GM12878 (cell line): ENCODE measurements at regions not wholly inside any gene's neighbourhood (a gene's known extent, or its start where the extent isn't known, plus 50 kb on each side); places are given as distances from the start of the nearest gene placed in this dataset.

Experiments
- ATAC-seq: fragments of 200-7000 bp; cut with Tn5 transposase; 3 replicates; pipeline ENCODE4 v1.9.1; 2020; ENCODE audit warnings: mild to moderate bottlenecking, moderate library complexity
- BruUV-seq: library from RNA; stranded (reverse); fragments of 400-500 nt; replicated peaks from 2 replicates; lab custom pipeline; 2021; lab: Mats Ljungman, UMichigan
- CTCF ChIA-PET: fragments of 300-600 bp; sonication (Branson Sonifier 250); formaldehyde crosslinking; extraction: SDS; loops from one replicate; lab custom pipeline; 2021; ENCODE audit warnings: inconsistent platforms; lab: Yijun Ruan, JAX
- POLR2A ChIA-PET: fragments of 350-600 bp; formaldehyde crosslinking; extraction: SDS; loops from one replicate; lab custom pipeline; 2021; ENCODE audit warnings: inconsistent platforms; lab: Charles Lee
- RAD21 ChIA-PET: fragments of 300-600 bp; sonication (Branson Sonifier 250); formaldehyde crosslinking; loops from one replicate; lab custom pipeline; 2023; ENCODE audit warnings: antibody characterized with exemption; ENCODE audit not compliant: unreplicated experiment; lab: Charles Lee
- SMC1A ChIA-PET: fragments of 300-600 bp; sonication (Branson Sonifier 250); formaldehyde crosslinking; loops from one replicate; lab custom pipeline; 2023; ENCODE audit not compliant: unreplicated experiment, uncharacterized antibody; lab: Charles Lee
- DNase-seq: peaks from one replicate; pipeline ENCODE4 v3.0.0-alpha.2; 2011; ENCODE audit warnings: low read depth, low spot score
- FAIRE-seq: peaks from 3 replicates; lab custom pipeline; 2011; peaks lifted over from hg19 to GRCh38; lab: Jason Lieb, UNC
- H2AFZ ChIP-seq: 2 replicates; pipeline ENCODE4 v1.6.0; 2011; ENCODE audit warnings: low read depth, low read length, control low read depth; ENCODE audit not compliant: control insufficient read depth
- H3K27ac ChIP-seq: 2 replicates; pipeline ENCODE4 v1.5.1; 2011; ENCODE audit warnings: control low read depth; ENCODE audit not compliant: control insufficient read depth, insufficient read depth
- H3K27me3 ChIP-seq, 2 experiments: replicated peaks in 1 of 2; 2 replicates each; pipeline versions ENCODE4 v1.6.0 to v1.6.1; 2011; ENCODE audit warnings: low read length in 1 of 2; ENCODE audit not compliant: control insufficient read depth in 2 of 2, insufficient read depth in 2 of 2
- H3K36me3 ChIP-seq, 2 experiments: 2 replicates each; pipeline ENCODE4 v1.5.1; 2011; ENCODE audit warnings: low read length in 1 of 2; ENCODE audit not compliant: control insufficient read depth in 2 of 2, insufficient read depth in 2 of 2
- H3K4me1 ChIP-seq: 2 replicates; pipeline ENCODE4 v1.6.1; 2011; ENCODE audit warnings: mild to moderate bottlenecking, low read length, moderate library complexity, mixed read lengths; ENCODE audit not compliant: control insufficient read depth, insufficient read depth
- H3K4me2 ChIP-seq: 2 replicates; pipeline ENCODE4 v1.6.0; 2011; ENCODE audit warnings: control low read depth; ENCODE audit not compliant: control insufficient read depth, insufficient read depth
- H3K4me3 ChIP-seq: fragments of 200-600 bp; sonication (generic); 2 replicates; pipeline ENCODE4 v1.5.1; 2016
- H3K79me2 ChIP-seq: 2 replicates; pipeline ENCODE4 v1.6.0; 2011; ENCODE audit warnings: low read length; ENCODE audit not compliant: control insufficient read depth, insufficient read depth
- H3K9ac ChIP-seq: 2 replicates; pipeline ENCODE4 v1.8.0; 2011; ENCODE audit warnings: low read length, control low read depth, mixed read lengths; ENCODE audit not compliant: control insufficient read depth, insufficient read depth
- H3K9me3 ChIP-seq: replicated peaks from 3 replicates; pipeline ENCODE4 v1.5.1; 2011; ENCODE audit warnings: mild to moderate bottlenecking, low read length; ENCODE audit not compliant: control insufficient read depth, insufficient read depth
- H4K20me1 ChIP-seq: 2 replicates; pipeline ENCODE4 v1.6.0; 2011; ENCODE audit not compliant: control insufficient read depth, insufficient read depth
- ATF2 ChIP-seq: IDR thresholded peaks from 2 replicates; pipeline ENCODE4 v1.6.1; 2012; ENCODE audit warnings: low read length, inconsistent platforms
- ATF7 ChIP-seq: fragments of 450-650 bp; IDR thresholded peaks from 2 replicates; pipeline ENCODE4 v1.6.1; 2016; ENCODE audit warnings: low read depth, mild to moderate bottlenecking
- CREM ChIP-seq: IDR thresholded peaks from 2 replicates; pipeline ENCODE4 v1.6.1; 2014; ENCODE audit warnings: antibody characterized with exemption, low read depth
- HCFC1 ChIP-seq: fragments of 150-350 bp; IDR thresholded peaks from 2 replicates; pipeline ENCODE4 v1.6.1; 2014; ENCODE audit warnings: low read length
- KDM1A ChIP-seq: fragments of 200-600 bp; sonication (generic); IDR thresholded peaks from 2 replicates; pipeline ENCODE4 v1.6.1; 2016; ENCODE audit warnings: borderline replicate concordance
- MAX ChIP-seq: IDR thresholded peaks from 2 replicates; pipeline ENCODE4 v1.6.1; 2012; ENCODE audit warnings: low read depth, low read length, improper control_type of control experiment
- MTA2 ChIP-seq: fragments of 450-650 bp; IDR thresholded peaks from 2 replicates; pipeline ENCODE4 v1.6.1; 2016; ENCODE audit warnings: low read depth, mild to moderate bottlenecking, moderate library complexity
- NKRF ChIP-seq: fragments of 450-650 bp; conservative IDR thresholded peaks from 2 replicates; pipeline ENCODE4 v1.6.1; 2017; ENCODE audit warnings: mild to moderate bottlenecking, moderate library complexity
- NRF1 ChIP-seq: conservative IDR thresholded peaks from 2 replicates; pipeline ENCODE4 v1.6.1; 2011; ENCODE audit warnings: mild to moderate bottlenecking, low read depth, low read length, improper control_type of control experiment
- PML ChIP-seq: IDR thresholded peaks from 2 replicates; pipeline ENCODE4 v1.6.1; 2012; ENCODE audit warnings: low read length, inconsistent platforms
- RELA ChIP-seq: fragments of 450-650 bp; IDR thresholded peaks from 2 replicates; pipeline ENCODE4 v1.8.0; 2014; ENCODE audit warnings: borderline replicate concordance; ENCODE audit not compliant: partially characterized antibody
- SMC3 ChIP-seq: IDR thresholded peaks from 2 replicates; pipeline ENCODE4 v1.6.1; 2011; ENCODE audit warnings: low read length, improper control_type of control experiment, borderline replicate concordance
- SP1 ChIP-seq: IDR thresholded peaks from one replicate; pipeline ENCODE4 v1.6.1; 2011; ENCODE audit warnings: low read depth, low read length
- SUZ12 ChIP-seq: fragments of 200-600 bp; sonication (generic); IDR thresholded peaks from one replicate; pipeline ENCODE4 v1.6.1; 2018; ENCODE audit warnings: antibody characterized with exemption, mild to moderate bottlenecking; ENCODE audit not compliant: unreplicated experiment
- ZNF217 ChIP-seq: fragments of 450-650 bp; IDR thresholded peaks from 2 replicates; pipeline ENCODE4 v1.6.1; 2017; ENCODE audit warnings: antibody characterized with exemption, mild to moderate bottlenecking
- ZNF592 ChIP-seq: fragments of 450-650 bp; IDR thresholded peaks from 2 replicates; pipeline ENCODE4 v1.6.1; 2017; ENCODE audit warnings: mild to moderate bottlenecking, moderate library complexity
- WGBS: methylation state at CpG from one replicate; pipeline ENCODE4 v1.1.6; 2016; ENCODE audit warnings: low lambda C conversion rate; ENCODE audit not compliant: insufficient replicate concordance, insufficient coverage; ENCODE audit errors: missing lambda C conversion rate; 5-methylcytosine and 5-hydroxymethylcytosine counted together
- in situ Hi-C: fragments of 300-500 bp; cut with MboI; formaldehyde crosslinking; loops from 9 replicates; pipeline ENCODE4 v1.14.3; 2018; ENCODE audit warnings: mixed read lengths
- intact Hi-C: fragments of 100-400 bp; cut with micrococcal nuclease; formaldehyde crosslinking; loops from one replicate; pipeline ENCODE4 v1.14.2; 2022; ENCODE audit not compliant: unreplicated experiment

- no peak for TF ChIP-seq SUZ12
- no peak for TF ChIP-seq ATF2
- TF ChIP-seq RELA: no peak
- TF ChIP-seq, all 136 proteins: peak for 0
Observed at GRCh38 chr3:127489357-127489756, 101.2 kb downstream of the TPRA1 start (continued).

- Histone ChIP-seq H2AFZ (no peak overlapping the region), H4K20me1 (no peaks in the 10 kb centered on the region), H3K27me3 (no peaks in the 10 kb centered on the region; a peak in 1 of 4 replicates), H3K9me3 (no peaks in the 10 kb centered on the region), H3K4me1 (peaks cover 15% of the 10 kb centered on the region), H3K9ac (no peak overlapping the region), H3K4me3 (no peak overlapping the region), H3K4me2 (no peak overlapping the region), H3K79me2 (no peaks in the 10 kb centered on the region), H3K27ac (no peak overlapping the region), H3K36me3 (no peaks in the 10 kb centered on the region)
- SMC1A ChIA-PET: no interaction called here
- POLR2A ChIA-PET: no interaction called here
- 34% methylated on average over 3 of the region's 3 CpGs for WGBS
- RAD21 ChIA-PET: no interaction called here
- intact Hi-C loops: no loop called here
- no peak for DNase-seq
- FAIRE-seq: no peak
- CTCF ChIA-PET: no interaction called here
- BruUV-seq: no TSS peak
- no peak for ATAC-seq
- in situ Hi-C loops: no loop called here
- TF ChIP-seq HCFC1 (no peak), PML (no peak), SMC3 (no peak), NKRF (no peak), MAX (no peak), CREM (no peak), MTA2 (no peak), ATF7 (no peak), NRF1 (no peak), SP1 (no peak), KDM1A (no peak), ZNF592 (no peak), ZNF217 (no peak)
Observed at GRCh38 chr3:127488740-127489139, 101.8 kb downstream of the TPRA1 start.
